PFSK-1 (cell line): ENCODE measurements at regions not wholly inside any gene's neighbourhood (a gene's known extent, or its start where the extent isn't known, plus 50 kb on each side); places are given as distances from the start of the nearest gene placed in this dataset.

Experiments
- FOXP2 ChIP-seq: optimal IDR thresholded peaks from 2 replicates; pipeline ENCODE3; 2011; ENCODE audit warnings: borderline replicate concordance, control low read depth, inconsistent platforms; ENCODE audit not compliant: insufficient read depth; ENCODE audit errors: extremely low read length, extremely low read depth
- POLR2AphosphoS5 ChIP-seq: IDR thresholded peaks from 2 replicates; pipeline ENCODE4 v1.6.1; 2012; ENCODE audit warnings: low read depth, mild to moderate bottlenecking, control low read depth, low read length, moderate library complexity
- REST ChIP-seq, 2 experiments: IDR thresholded peaks; 2 replicates each; pipeline versions ENCODE4 v1.6.1 to v1.8.0; 2011 to 2012; ENCODE audit warnings: low read depth in 2 of 2, low read length in 2 of 2, control low read depth in 1 of 2, inconsistent platforms in 1 of 2, mild to moderate bottlenecking in 1 of 2, moderate library complexity in 1 of 2; ENCODE audit not compliant: insufficient read depth in 1 of 2
- SIN3A ChIP-seq: IDR thresholded peaks from 2 replicates; pipeline ENCODE4 v1.6.1; 2012; ENCODE audit warnings: mild to moderate bottlenecking, low read length, moderate library complexity, borderline replicate concordance; ENCODE audit not compliant: insufficient read depth
- TAF1 ChIP-seq: IDR thresholded peaks from 2 replicates; pipeline ENCODE4 v1.6.1; 2012; ENCODE audit warnings: low read length, control low read depth, borderline replicate concordance; ENCODE audit not compliant: insufficient read depth

GRCh38 chr14:54088271-54088670 is 131.6 kb upstream of the BMP4 start:
- TF ChIP-seq SIN3A = no peak
- no peak for TF ChIP-seq POLR2AphosphoS5
- TF ChIP-seq FOXP2 = no peak

DNA sequence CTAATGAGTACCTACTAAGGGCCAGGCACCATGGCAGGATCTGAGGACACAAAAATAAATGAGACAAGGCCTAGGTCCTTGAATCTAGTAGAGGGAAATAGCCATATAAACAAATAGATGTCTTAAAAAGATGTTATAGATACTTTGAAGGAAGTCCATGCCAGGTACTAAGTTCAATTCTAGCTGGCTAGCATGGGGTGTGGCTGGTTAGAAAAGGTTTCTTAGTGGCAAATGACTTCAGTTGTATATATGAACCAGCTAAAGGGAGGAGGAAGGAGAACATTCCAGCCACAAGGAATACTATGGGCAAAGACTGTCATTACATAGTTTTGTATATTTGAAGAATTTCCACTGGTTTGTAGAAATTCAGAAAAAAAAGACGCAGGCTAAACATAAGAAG is 133.6 kb upstream of the BMP4 start:
- TF ChIP-seq TAF1 (no peak), REST (IDR thresholded peaks at IDR 0.05; ENCODE audit: insufficient read depth in 1 of 2, low read depth in 2 of 2, low read length in 2 of 2) (no peak), POLR2AphosphoS5 (no peak), FOXP2 (no peak), SIN3A (no peak)

DNA sequence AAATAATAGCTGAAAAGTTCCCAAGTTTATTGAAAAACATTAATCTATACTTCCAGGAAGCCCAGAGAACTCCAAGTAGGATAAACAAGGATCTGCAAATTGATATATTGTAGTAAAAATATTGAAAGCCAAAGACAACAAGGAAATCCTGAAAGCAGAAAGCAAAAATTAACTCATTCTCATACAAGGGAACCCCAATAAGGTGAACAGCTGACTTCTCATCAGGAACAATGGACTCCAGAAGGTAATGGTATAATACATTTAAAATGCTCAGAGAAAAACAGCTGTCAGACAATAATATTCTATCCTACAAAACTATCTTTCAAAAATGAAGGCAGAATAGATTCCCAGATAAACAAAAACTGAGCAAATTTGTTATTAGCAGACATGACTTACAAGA is 138.1 kb upstream of the BMP4 start:
- TF ChIP-seq REST (IDR thresholded peaks at IDR 0.05; ENCODE audit: insufficient read depth in 1 of 2, low read depth in 2 of 2, low read length in 2 of 2) (no peak), FOXP2 (no peak), POLR2AphosphoS5 (no peak), SIN3A (no peak), TAF1 (no peak)

DNA sequence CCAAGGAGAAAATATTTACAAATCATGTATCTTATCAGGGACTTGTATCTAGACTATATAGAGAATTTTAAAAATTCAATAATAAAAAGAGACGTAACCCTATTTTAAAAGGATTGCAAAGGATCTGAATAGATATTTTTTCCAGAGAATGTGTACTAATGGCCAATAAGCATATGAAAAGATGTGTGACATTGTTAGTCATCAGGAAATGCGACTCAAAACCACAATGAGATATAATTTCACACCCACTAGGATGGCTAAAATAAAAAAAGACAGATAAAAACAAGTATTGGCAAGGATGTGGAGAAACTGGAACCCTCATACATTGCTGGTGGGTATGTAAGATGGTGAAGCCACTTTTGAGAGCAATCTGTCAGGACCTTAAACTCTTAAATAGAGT is 141.9 kb upstream of the BMP4 start:
- TF ChIP-seq TAF1 (no peak), POLR2AphosphoS5 (no peak), FOXP2 (no peak), SIN3A (no peak), REST (IDR thresholded peaks at IDR 0.05; ENCODE audit: insufficient read depth in 1 of 2, low read depth in 2 of 2, low read length in 2 of 2) (no peak)

DNA sequence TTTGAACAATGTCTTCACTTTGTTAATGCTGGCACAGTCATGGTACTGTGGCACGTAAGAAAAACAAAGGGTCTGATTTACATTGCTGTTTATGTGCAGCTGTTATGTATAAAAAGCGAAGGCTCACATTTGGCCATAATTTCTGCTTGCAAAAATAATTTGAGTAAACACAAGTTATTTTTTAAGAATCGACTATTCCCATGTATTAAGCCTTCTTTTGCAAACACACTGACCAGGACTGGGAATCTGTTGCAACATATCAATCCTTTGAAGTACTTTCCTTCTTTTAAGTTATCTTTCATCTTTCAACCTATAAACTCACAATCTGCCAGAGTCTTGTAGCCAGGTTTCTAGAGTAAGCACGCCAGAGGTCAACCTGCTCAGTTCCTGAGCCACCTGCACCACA is 145.4 kb upstream of the BMP4 start:
- no peak for TF ChIP-seq REST (IDR thresholded peaks at IDR 0.05; ENCODE audit: insufficient read depth in 1 of 2, low read depth in 2 of 2, low read length in 2 of 2)
- TF ChIP-seq SIN3A = no peak
- no peak for TF ChIP-seq FOXP2
- TF ChIP-seq TAF1 = no peak
- no peak for TF ChIP-seq POLR2AphosphoS5
